H9 (cell line): ENCODE measurements at regions not wholly inside any gene's neighbourhood (a gene's known extent, or its start where the extent isn't known, plus 50 kb on each side); places are given as distances from the start of the nearest gene placed in this dataset.

Source experiments
- DNase-seq: peaks from one replicate; pipeline ENCODE4 v3.0.0-alpha.2; 2017
- H2AFZ ChIP-seq: one replicate; pipeline ENCODE4 v1.6.1; 2013; ENCODE audit warnings: mild to moderate bottlenecking, low read length, control low read depth, moderate library complexity
- H2AK5ac ChIP-seq: 2 replicates; pipeline ENCODE4 v1.6.1; 2013; ENCODE audit warnings: low read length, control low read depth, mixed read lengths; ENCODE audit not compliant: insufficient read length
- H2BK120ac ChIP-seq: one replicate; pipeline ENCODE4 v1.6.1; 2013; ENCODE audit warnings: low read depth, mild to moderate bottlenecking, low read length, control low read depth, inconsistent platforms; ENCODE audit not compliant: poor library complexity, severe bottlenecking
- H2BK12ac ChIP-seq: 2 replicates; pipeline ENCODE4 v1.6.1; 2013; ENCODE audit warnings: low read length, control low read depth, mixed read lengths, low read depth; ENCODE audit not compliant: insufficient read length
- H2BK15ac ChIP-seq: 2 replicates; pipeline ENCODE4 v1.6.1; 2013; ENCODE audit warnings: low read depth, low read length, control low read depth
- H2BK20ac ChIP-seq: one replicate; pipeline ENCODE4 v1.6.1; 2013; ENCODE audit warnings: low read depth, mild to moderate bottlenecking, low read length, control low read depth, inconsistent platforms; ENCODE audit not compliant: poor library complexity, severe bottlenecking
- H2BK5ac ChIP-seq: 2 replicates; pipeline ENCODE4 v1.6.1; 2013; ENCODE audit warnings: low read length, control low read depth, mixed read lengths; ENCODE audit not compliant: insufficient read length
- H3K14ac ChIP-seq: 2 replicates; pipeline ENCODE4 v1.6.1; 2013; ENCODE audit warnings: low read length, control low read depth; ENCODE audit not compliant: insufficient read depth
- H3K18ac ChIP-seq: 2 replicates; pipeline ENCODE4 v1.6.1; 2013; ENCODE audit warnings: low read depth, mild to moderate bottlenecking, mixed read lengths, low read length, control low read depth; ENCODE audit not compliant: insufficient read length
- H3K23ac ChIP-seq: 2 replicates; pipeline ENCODE4 v1.6.1; 2013; ENCODE audit warnings: low read length, control low read depth, mixed read lengths, low read depth; ENCODE audit not compliant: insufficient read length
- H3K23me2 ChIP-seq: 2 replicates; pipeline ENCODE4 v1.6.1; 2013; ENCODE audit warnings: low read depth, mild to moderate bottlenecking, mixed read lengths, low read length, control low read depth; ENCODE audit not compliant: insufficient read length, poor library complexity, severe bottlenecking
- H3K27ac ChIP-seq: 2 replicates; pipeline ENCODE4 v1.5.1; 2013; ENCODE audit warnings: low read length, control low read depth, mixed read lengths, low read depth; ENCODE audit not compliant: insufficient read length
- H3K27me3 ChIP-seq: 2 replicates; pipeline ENCODE4 v1.6.1; 2013; ENCODE audit warnings: low read length, control low read depth, inconsistent platforms; ENCODE audit not compliant: insufficient read depth
- H3K4ac ChIP-seq: 2 replicates; pipeline ENCODE4 v1.6.1; 2013; ENCODE audit warnings: low read depth, mild to moderate bottlenecking, control low read depth, inconsistent platforms, low read length, moderate library complexity
- H3K4me1 ChIP-seq: 2 replicates; pipeline ENCODE4 v1.6.1; 2013; ENCODE audit warnings: low read length, control low read depth, inconsistent platforms; ENCODE audit not compliant: insufficient read depth
- H3K4me2 ChIP-seq: 2 replicates; pipeline ENCODE4 v1.6.1; 2013; ENCODE audit warnings: low read length, control low read depth, mixed read lengths; ENCODE audit not compliant: insufficient read length, insufficient read depth
- H3K56ac ChIP-seq: 2 replicates; pipeline ENCODE4 v1.6.1; 2013; ENCODE audit warnings: low read depth, mild to moderate bottlenecking, mixed read lengths, low read length, control low read depth; ENCODE audit not compliant: insufficient read length
- H3K79me1 ChIP-seq: 2 replicates; pipeline ENCODE4 v1.6.1; 2013; ENCODE audit warnings: low read depth, mild to moderate bottlenecking, moderate library complexity, low read length, control low read depth, inconsistent platforms; ENCODE audit not compliant: insufficient read depth, poor library complexity, severe bottlenecking
- H3K79me2 ChIP-seq: 2 replicates; pipeline ENCODE4 v1.6.1; 2013; ENCODE audit warnings: low read length, control low read depth, inconsistent platforms; ENCODE audit not compliant: insufficient read depth
- H3K9ac ChIP-seq: 2 replicates; pipeline ENCODE4 v1.6.1; 2013; ENCODE audit warnings: low read length, control low read depth, mixed read lengths; ENCODE audit not compliant: insufficient read length; ENCODE audit errors: extremely low read depth
- H3K9me3 ChIP-seq: one replicate; pipeline ENCODE4 v1.6.1; 2013; ENCODE audit warnings: low read depth, low read length, inconsistent platforms; ENCODE audit not compliant: control insufficient read depth
- H3T11ph ChIP-seq: one replicate; pipeline ENCODE4 v1.6.1; 2013; ENCODE audit warnings: mild to moderate bottlenecking, low read length, control low read depth, inconsistent platforms
- H4K20me1 ChIP-seq: one replicate; pipeline ENCODE4 v1.6.1; 2013; ENCODE audit not compliant: control insufficient read depth, insufficient read length, insufficient read depth
- H4K5ac ChIP-seq: 2 replicates; pipeline ENCODE4 v1.6.1; 2013; ENCODE audit warnings: low read depth, mild to moderate bottlenecking, mixed read lengths, low read length, control low read depth; ENCODE audit not compliant: insufficient read length
- H4K8ac ChIP-seq: replicated peaks from 2 replicates; pipeline ENCODE4 v1.6.1; 2013; ENCODE audit warnings: low read length, control low read depth, mixed read lengths, low read depth; ENCODE audit not compliant: insufficient read length
- H4K91ac ChIP-seq: 2 replicates; pipeline ENCODE4 v1.6.1; 2013; ENCODE audit warnings: low read depth, mild to moderate bottlenecking, moderate library complexity, mixed read lengths, low read length, control low read depth; ENCODE audit not compliant: insufficient read length
- H3K27ac Mint-ChIP-seq, 3 experiments: 2 replicates in 2 of 3; 3 replicates in 1 of 3; pipeline ENCODE4 v1.8.0; 2020 to 2021; ENCODE audit warnings: mixed read lengths in 3 of 3, mild to moderate bottlenecking in 1 of 3, moderate library complexity in 1 of 3
- H3K27me3 Mint-ChIP-seq: 2 replicates; pipeline ENCODE4 v1.8.0; 2021; ENCODE audit warnings: low read depth, mild to moderate bottlenecking, moderate library complexity, mixed read lengths
- H3K36me3 Mint-ChIP-seq, 3 experiments: 2 replicates in 2 of 3; 3 replicates in 1 of 3; pipeline ENCODE4 v1.8.0; 2020 to 2021; ENCODE audit warnings: low read depth in 3 of 3, mixed read lengths in 3 of 3; ENCODE audit not compliant: insufficient read depth in 1 of 3
- H3K4me1 Mint-ChIP-seq, 2 experiments: 2 replicates each; pipeline ENCODE4 v1.8.0; 2020; ENCODE audit warnings: mixed read lengths in 2 of 2
- H3K4me3 Mint-ChIP-seq, 2 experiments: 2 replicates in 1 of 2; 3 replicates in 1 of 2; pipeline ENCODE4 v1.8.0; 2020 to 2021; ENCODE audit warnings: mild to moderate bottlenecking in 2 of 2, mixed read lengths in 2 of 2, moderate library complexity in 1 of 2
- H3K9me3 Mint-ChIP-seq, 2 experiments: 2 replicates in 1 of 2; 3 replicates in 1 of 2; pipeline ENCODE4 v1.8.0; 2020; ENCODE audit warnings: mild to moderate bottlenecking in 2 of 2, mixed read lengths in 2 of 2, moderate library complexity in 1 of 2
- CTCF ChIP-seq: fragments of 200-600 bp; sonication (generic); conservative IDR thresholded peaks from 3 replicates; pipeline ENCODE4 v1.8.0; 2021; ENCODE audit warnings: antibody characterized with exemption, mild to moderate bottlenecking
- WGBS: extraction: QIAGEN DNeasy Blood & Tissue Kit; methylation state at CpG from one replicate; pipeline ENCODE4 v1.1.7; 2013; ENCODE audit warnings: missing lambda C conversion rate, low lambda C conversion rate, mixed read lengths; ENCODE audit not compliant: insufficient read length; ENCODE audit errors: extremely low coverage; 5-methylcytosine and 5-hydroxymethylcytosine counted together

- Histone ChIP-seq H2AFZ (no peak overlapping the region), H3K56ac (no peak overlapping the region), H3K4me1 (no peaks in the 10 kb centered on the region), H3K18ac (no peak overlapping the region), H3K4me2 (no peak overlapping the region), H3K23ac (no peak overlapping the region), H2BK15ac (no peak overlapping the region), H4K8ac (no peak overlapping the region), H3K14ac (no peak overlapping the region), H4K5ac (no peak overlapping the region), H4K91ac (no peak overlapping the region), H3K4ac (no peak overlapping the region), H3K9me3 (no peaks in the 10 kb centered on the region), H3K27me3 (no peaks in the 10 kb centered on the region), H2BK20ac (no peak overlapping the region), H3K79me1 (no peaks in the 10 kb centered on the region), H2BK5ac (no peak overlapping the region), H2AK5ac (no peak overlapping the region), H2BK120ac (no peak overlapping the region), H2BK12ac (no peak overlapping the region), H3K9ac (no peak overlapping the region), H3T11ph (no peak overlapping the region), H3K79me2 (no peaks in the 10 kb centered on the region), H4K20me1 (no peaks in the 10 kb centered on the region), H3K23me2 (no peaks in the 10 kb centered on the region), H3K27ac (no peak overlapping the region)
- WGBS, result no CpG with 5 or more reads among the region's 1 CpG
- no peak for TF ChIP-seq CTCF
- H3K36me3 Mint-ChIP-seq, result peaks cover 0 to 7% (median 2%) of the 10 kb centered on the region in 3 experiments; a peak in 3 of 7 replicates
- no peak overlapping the region for H3K4me3 Mint-ChIP-seq
- DNase-seq, result no peak
- H3K9me3 Mint-ChIP-seq, result peaks cover 2 to 3% of the 10 kb centered on the region in 2 experiments; a peak in 2 of 5 replicates
- H3K27me3 Mint-ChIP-seq, result no peaks in the 10 kb centered on the region
- H3K27ac Mint-ChIP-seq, result no peak overlapping the region
- H3K4me1 Mint-ChIP-seq, result no peaks in the 10 kb centered on the region
Measured at GRCh38 chr18:41226186-41226585, 728.8 kb upstream of the PIK3C3 start.
